HUES48 (cell line): ENCODE measurements at regions not wholly inside any gene's neighbourhood (a gene's known extent, or its start where the extent isn't known, plus 50 kb on each side); places are given as distances from the start of the nearest gene placed in this dataset.

Experiments
- H3K27ac ChIP-seq: one replicate; pipeline ENCODE4 v1.7.0; 2013; ENCODE audit warnings: low read depth, low read length, inconsistent platforms
- H3K27me3 ChIP-seq: 2 replicates; pipeline ENCODE4 v1.6.1; 2013; ENCODE audit warnings: mild to moderate bottlenecking, low read length; ENCODE audit not compliant: control insufficient read depth, insufficient read depth
- H3K36me3 ChIP-seq: 2 replicates; pipeline ENCODE4 v1.6.1; 2013; ENCODE audit warnings: low read length; ENCODE audit not compliant: control insufficient read depth, insufficient read depth
- H3K4me1 ChIP-seq: 2 replicates; pipeline ENCODE4 v1.6.1; 2013; ENCODE audit warnings: mild to moderate bottlenecking, low read length; ENCODE audit not compliant: control insufficient read depth, insufficient read depth
- H3K4me3 ChIP-seq: 2 replicates; pipeline ENCODE4 v1.5.1; 2013; ENCODE audit warnings: mild to moderate bottlenecking, low read depth, low read length
- H3K9ac ChIP-seq: 2 replicates; pipeline ENCODE4 v1.6.1; 2013; ENCODE audit warnings: mild to moderate bottlenecking, low read depth, low read length, moderate library complexity
- H3K9me3 ChIP-seq: 2 replicates; pipeline ENCODE4 v1.6.1; 2013; ENCODE audit warnings: low read length; ENCODE audit not compliant: control insufficient read depth, insufficient read depth

DNA sequence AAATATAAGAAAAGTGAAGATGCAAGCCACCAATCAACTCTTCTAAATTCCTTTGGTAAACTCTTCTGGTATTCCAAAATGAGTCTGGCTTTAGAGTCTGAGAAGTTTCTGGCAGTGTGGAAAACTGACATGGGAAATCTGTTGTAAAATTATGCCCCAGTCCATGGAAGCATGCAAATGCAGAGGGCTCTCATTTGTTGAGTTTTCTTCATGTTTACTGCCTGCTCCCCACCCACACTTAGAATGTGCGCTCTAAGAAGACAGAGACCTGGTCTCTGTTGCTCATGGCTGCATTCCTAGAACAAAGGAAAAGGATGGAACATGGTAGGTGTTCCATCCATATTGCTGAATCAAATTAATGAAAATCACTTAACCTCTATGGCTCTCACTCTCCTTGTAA, 411.8 kb upstream of the PDZRN3 start:
- H3K36me3 ChIP-seq: no peaks in the 10 kb centered on the region
- H3K4me1 ChIP-seq: no peaks in the 10 kb centered on the region
- no peaks in the 10 kb centered on the region for H3K9me3 ChIP-seq
- no peak overlapping the region for H3K27ac ChIP-seq
- H3K9ac ChIP-seq: no peak overlapping the region
- no peaks in the 10 kb centered on the region for H3K27me3 ChIP-seq
- H3K4me3 ChIP-seq: no peak overlapping the region

DNA sequence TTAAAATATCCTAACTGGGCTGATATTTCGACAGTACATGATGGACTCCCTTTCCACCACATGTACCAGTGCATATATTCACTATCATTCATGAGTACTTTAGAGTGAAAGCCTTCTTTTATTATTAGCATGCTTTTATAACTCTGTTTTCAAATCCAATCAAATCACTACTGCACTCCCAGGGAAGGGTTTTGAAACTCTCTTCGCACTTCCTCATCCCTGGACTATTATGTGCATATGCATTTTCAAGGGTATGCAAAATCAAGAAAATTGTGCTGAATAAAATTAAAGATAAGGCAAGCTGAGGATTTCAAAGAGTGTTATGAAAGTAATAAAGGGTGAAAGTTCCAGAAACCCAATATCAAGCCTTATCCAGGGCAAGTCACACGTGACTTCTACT, 411.4 kb upstream of the PDZRN3 start:
- Histone ChIP-seq H3K4me3 (no peak overlapping the region), H3K27ac (no peak overlapping the region), H3K27me3 (no peaks in the 10 kb centered on the region), H3K9me3 (no peaks in the 10 kb centered on the region), H3K4me1 (no peaks in the 10 kb centered on the region), H3K36me3 (no peaks in the 10 kb centered on the region), H3K9ac (no peak overlapping the region)

DNA sequence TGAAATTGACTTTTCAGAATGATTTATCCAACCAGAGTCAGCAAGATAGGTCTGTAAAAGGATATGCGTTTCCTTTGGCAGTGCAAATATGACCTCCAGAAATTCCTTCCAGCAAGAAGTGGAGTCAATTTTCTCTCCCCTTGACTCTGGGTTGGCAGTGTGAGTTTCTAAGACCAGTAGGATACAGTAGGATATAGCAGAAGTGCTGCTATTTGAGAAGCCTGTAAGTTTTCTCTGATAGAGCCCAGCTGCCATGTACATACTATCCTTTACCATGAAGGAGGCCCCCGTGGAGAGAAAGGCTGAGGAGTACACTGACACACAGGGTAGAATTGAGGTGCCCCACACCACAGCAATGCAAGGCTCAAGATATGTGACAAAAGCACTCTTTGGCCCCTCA, 409.1 kb upstream of the PDZRN3 start:
- Histone ChIP-seq H3K9ac (no peak overlapping the region), H3K9me3 (no peaks in the 10 kb centered on the region), H3K27ac (no peak overlapping the region), H3K4me3 (no peak overlapping the region), H3K4me1 (no peaks in the 10 kb centered on the region), H3K27me3 (no peaks in the 10 kb centered on the region), H3K36me3 (no peaks in the 10 kb centered on the region)

DNA sequence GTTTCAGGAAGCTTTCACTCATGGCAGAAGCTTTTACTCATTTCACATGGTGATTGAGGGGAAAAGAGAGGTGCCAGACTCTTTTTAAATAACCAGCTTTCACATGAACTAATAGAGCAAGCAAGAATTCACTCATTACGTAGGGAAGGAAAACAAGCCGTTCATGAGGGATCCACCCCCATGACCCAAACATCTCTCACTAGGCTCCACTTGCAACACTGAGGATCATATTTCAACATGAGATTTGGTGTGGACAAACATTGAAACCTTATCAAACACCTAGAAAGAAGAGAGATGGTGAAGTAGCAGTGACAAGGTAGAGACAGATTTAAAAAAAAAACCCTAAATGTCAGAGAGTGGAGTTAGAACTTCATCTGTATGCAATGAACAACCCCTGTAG, 408.6 kb upstream of the PDZRN3 start:
- Histone ChIP-seq H3K27ac (no peak overlapping the region), H3K9ac (no peak overlapping the region), H3K36me3 (no peaks in the 10 kb centered on the region), H3K4me3 (no peak overlapping the region), H3K9me3 (no peaks in the 10 kb centered on the region), H3K4me1 (no peaks in the 10 kb centered on the region), H3K27me3 (no peaks in the 10 kb centered on the region)

DNA sequence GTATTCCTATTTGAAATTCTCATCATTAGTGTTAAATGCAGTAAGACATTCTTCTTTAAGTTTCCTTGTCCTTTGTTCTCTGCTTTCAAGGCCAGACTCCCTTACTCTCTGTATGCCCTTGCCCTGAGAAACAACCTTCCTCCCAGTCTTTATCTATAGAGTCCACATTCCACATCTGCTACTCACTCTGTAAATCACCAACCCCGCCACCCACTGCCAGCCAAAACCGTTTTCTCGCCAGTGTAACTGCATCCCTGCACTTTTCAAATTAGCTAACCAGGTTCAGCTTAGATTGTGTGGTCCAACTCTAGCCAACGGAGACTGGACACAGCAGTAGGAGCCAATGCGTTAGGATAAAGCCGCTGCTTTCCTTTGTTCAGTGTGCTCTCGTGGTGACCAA, 402.4 kb upstream of the PDZRN3 start:
- H3K9me3 ChIP-seq: no peaks in the 10 kb centered on the region
- no peaks in the 10 kb centered on the region for H3K36me3 ChIP-seq
- no peak overlapping the region for H3K9ac ChIP-seq
- no peak overlapping the region for H3K27ac ChIP-seq
- H3K4me3 ChIP-seq: no peak overlapping the region
- no peaks in the 10 kb centered on the region for H3K27me3 ChIP-seq
- no peaks in the 10 kb centered on the region for H3K4me1 ChIP-seq

DNA sequence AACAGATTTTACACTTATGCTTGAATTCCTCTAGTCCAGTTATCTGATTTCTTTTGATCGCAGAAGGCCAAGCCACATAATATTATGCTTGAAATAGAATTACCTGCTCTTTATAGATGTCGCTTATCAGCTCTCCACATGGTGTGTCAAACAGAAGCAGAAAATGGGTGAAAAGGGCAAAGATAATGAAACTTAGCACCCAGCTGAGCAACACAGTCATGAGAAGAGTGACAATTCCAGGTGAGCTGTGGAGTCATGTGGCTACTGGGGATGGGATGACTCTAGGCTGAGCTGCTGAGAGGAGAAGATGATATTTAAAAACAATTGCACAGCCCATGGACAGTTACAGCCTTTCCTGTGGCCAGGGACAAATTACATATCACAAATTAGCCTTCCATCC, 398.7 kb upstream of the PDZRN3 start:
- H3K27ac ChIP-seq: no peak overlapping the region
- no peak overlapping the region for H3K9ac ChIP-seq
- no peaks in the 10 kb centered on the region for H3K27me3 ChIP-seq
- H3K4me1 ChIP-seq: no peaks in the 10 kb centered on the region
- H3K4me3 ChIP-seq: no peak overlapping the region
- no peaks in the 10 kb centered on the region for H3K36me3 ChIP-seq
- no peaks in the 10 kb centered on the region for H3K9me3 ChIP-seq

DNA sequence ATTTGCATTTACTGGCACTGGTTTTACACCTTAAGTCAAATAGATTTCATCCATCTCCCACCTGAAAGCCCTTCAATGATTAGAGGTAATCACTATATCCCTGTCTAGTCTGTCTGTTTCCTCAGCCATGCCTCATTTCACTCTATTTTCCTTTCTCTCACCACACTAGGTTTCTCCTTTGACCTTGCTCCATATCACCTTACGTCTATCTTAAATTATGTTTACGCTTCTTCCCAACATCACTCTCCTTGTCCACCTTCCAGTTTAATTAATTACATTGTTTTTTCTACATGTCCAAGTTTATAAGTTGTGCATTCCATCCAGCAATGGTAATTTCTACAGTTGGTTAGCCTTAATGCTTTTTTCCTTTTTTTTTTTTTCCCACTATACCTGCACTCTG, 396.7 kb upstream of the PDZRN3 start:
- no peaks in the 10 kb centered on the region for H3K27me3 ChIP-seq
- H3K9me3 ChIP-seq: no peaks in the 10 kb centered on the region
- H3K27ac ChIP-seq: no peak overlapping the region
- no peaks in the 10 kb centered on the region for H3K36me3 ChIP-seq
- no peaks in the 10 kb centered on the region for H3K4me1 ChIP-seq
- no peak overlapping the region for H3K9ac ChIP-seq
- H3K4me3 ChIP-seq: no peak overlapping the region

DNA sequence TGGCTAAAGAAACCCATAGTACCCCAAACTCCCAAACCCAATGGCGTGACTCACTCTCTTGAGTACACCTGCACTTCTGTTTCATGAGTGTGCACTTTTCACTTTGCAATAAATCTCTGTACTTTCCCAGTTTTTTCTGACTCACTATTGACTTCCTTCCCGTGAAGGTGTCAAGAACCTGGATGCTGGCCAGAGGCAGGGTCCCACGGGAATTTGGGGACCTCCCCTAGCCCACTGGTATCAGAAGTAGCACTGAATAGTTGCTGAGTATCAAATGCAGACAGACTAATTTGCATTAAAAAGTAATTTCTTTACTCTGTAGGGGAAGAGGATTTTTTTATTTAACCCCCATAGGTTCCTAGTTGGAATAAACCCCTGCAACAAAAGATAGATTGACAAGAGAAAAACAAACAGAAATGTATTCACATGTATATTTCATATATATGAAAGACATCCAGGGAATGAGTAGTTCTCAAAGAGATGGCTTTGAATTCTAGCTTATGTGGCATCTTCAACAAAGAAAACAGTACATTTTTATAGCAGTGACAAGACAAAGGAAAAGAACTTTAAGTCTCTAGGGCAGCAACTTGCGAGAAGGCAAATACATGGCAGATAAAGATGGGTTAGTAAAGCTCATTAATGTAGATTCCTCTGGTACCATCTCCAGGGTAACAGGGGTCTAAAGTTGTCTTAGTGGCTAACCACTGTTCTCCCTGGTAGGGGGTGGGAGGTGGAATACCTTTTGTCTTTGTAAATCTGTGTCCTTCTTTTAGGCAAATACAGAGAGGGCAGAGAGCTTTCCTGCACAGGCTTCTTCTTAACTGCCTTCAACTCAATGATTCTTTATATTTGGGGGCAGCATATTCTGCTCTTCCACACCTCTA, 385.5 kb upstream of the PDZRN3 start:
- Histone ChIP-seq H3K9ac (no peak overlapping the region), H3K9me3 (no peaks in the 10 kb centered on the region), H3K27ac (peak overlapping the region; percentile 48), H3K27me3 (no peaks in the 10 kb centered on the region), H3K4me1 (peaks cover 35% of the 10 kb centered on the region), H3K4me3 (peak overlapping the region; percentile 34; the same call in 1 of the 2 replicates), H3K36me3 (no peaks in the 10 kb centered on the region)

DNA sequence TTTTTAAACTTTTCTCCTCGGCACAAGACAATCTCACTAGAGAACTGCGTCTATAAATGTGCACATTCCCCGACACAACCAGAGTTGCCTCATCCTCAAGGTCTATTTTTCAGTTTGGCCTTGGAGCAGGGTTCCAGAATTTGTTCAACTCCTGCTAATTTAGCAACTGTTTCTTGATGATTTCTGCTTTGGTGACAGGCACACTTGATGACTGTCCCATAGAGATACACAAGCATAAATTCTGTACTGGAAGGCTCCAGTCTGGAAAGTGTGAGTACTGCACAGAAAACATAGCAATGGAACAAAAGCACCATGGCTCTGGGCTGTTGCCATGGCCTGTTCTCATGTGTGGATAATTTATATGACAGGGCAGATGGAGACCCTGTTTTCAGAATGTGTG, 379.6 kb upstream of the PDZRN3 start:
- H3K9ac ChIP-seq: no peak overlapping the region
- H3K9me3 ChIP-seq: no peaks in the 10 kb centered on the region
- H3K4me3 ChIP-seq: no peak overlapping the region
- H3K27ac ChIP-seq: no peak overlapping the region
- no peaks in the 10 kb centered on the region for H3K27me3 ChIP-seq
- H3K36me3 ChIP-seq: no peaks in the 10 kb centered on the region
- 0 out of 2 replicates have a peak, but pooled peaks cover 1% of the 10 kb centered on the region for H3K4me1 ChIP-seq

DNA sequence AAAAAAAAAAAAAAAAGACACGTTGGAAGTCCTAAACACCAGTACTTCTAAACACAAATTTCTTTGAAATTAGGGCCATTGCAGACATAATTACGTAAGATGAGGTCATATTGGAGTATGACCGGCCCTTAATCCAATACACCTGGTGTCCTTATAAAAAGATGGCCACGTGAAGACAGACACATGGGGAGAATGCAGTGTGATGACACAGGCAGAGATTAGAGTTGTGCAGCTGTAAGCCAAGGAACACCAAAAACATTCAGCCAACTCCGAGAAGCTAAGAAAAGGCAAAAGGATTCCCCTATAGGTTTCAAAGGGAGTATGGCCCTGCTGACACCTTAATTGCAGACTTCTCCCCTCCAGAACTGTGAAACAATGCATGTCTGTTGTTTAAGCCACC, 379.0 kb upstream of the PDZRN3 start:
- Histone ChIP-seq H3K27me3 (no peaks in the 10 kb centered on the region), H3K9me3 (no peaks in the 10 kb centered on the region), H3K4me3 (no peak overlapping the region), H3K9ac (no peak overlapping the region), H3K36me3 (no peaks in the 10 kb centered on the region), H3K27ac (no peak overlapping the region), H3K4me1 (no peaks in the 10 kb centered on the region)

DNA sequence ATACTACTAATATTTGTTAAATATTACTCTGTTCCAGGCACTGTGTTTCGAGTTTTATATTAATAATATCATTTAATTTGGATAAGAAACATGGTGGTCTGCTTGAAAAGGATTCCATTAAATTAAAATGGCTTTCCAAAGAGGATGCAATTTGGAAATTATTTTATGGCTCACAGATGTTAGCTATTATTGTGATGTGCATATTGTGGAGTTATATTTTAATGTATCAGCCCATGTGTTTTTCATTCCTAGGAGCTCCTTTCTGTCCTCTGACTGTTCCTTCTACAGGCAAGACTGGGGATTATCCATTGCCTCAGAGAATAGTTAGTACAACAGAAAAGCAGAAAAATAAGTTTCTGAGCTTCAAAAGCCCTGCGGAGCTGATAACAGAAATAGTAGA, 376.7 kb upstream of the PDZRN3 start:
- H3K9me3 ChIP-seq: no peaks in the 10 kb centered on the region
- no peak overlapping the region for H3K4me3 ChIP-seq
- no peaks in the 10 kb centered on the region for H3K36me3 ChIP-seq
- H3K27me3 ChIP-seq: no peaks in the 10 kb centered on the region
- no peak overlapping the region for H3K27ac ChIP-seq
- H3K9ac ChIP-seq: no peak overlapping the region
- H3K4me1 ChIP-seq: no peaks in the 10 kb centered on the region
